Gastrocnemius medialis (tissue), 4 donors: ENCODE measurements at regions not wholly inside any gene's neighbourhood (a gene's known extent, or its start where the extent isn't known, plus 50 kb on each side); places are given as distances from the start of the nearest gene placed in this dataset.

Experiments used
- ATAC-seq, 2 donors: fragments of 150-250 bp; one replicate each; pipeline ENCODE4 v1.9.1; 2016
- DNase-seq, 2 donors: peaks; one replicate each; pipeline ENCODE4 v3.0.0-alpha.2; 2019
- H3K27ac ChIP-seq, 4 donors: fragments of 200-600 bp; sonication (generic); 1 replicate in 1 of 4; 2 replicates in 3 of 4; pipeline ENCODE4 v1.5.1; 2016 to 2018; ENCODE audit warnings: mild to moderate bottlenecking in 2 of 4, moderate library complexity in 1 of 4
- H3K27me3 ChIP-seq, 3 donors: fragments of 200-600 bp; sonication (generic) in 2 of 3; 1 replicate in 1 of 3; 2 replicates in 2 of 3; pipeline versions ENCODE4 v1.5.1 to v1.6.0; 2016 to 2019; ENCODE audit warnings: mild to moderate bottlenecking in 1 of 3, moderate library complexity in 1 of 3
- H3K36me3 ChIP-seq, 2 donors: fragments of 200-600 bp; sonication (generic) in 1 of 2; one replicate each; pipeline ENCODE4 v1.5.1; 2017 to 2018
- H3K4me1 ChIP-seq, 2 donors: fragments of 200-600 bp; sonication (generic) in 1 of 2; one replicate each; pipeline ENCODE4 v1.5.1; 2016 to 2017; ENCODE audit warnings: mild to moderate bottlenecking in 2 of 2
- H3K4me3 ChIP-seq, 4 donors: fragments of 200-600 bp; sonication (generic) in 3 of 4; 1 replicate in 1 of 4; 2 replicates in 3 of 4; pipeline ENCODE4 v1.5.1; 2016 to 2019; ENCODE audit warnings: mild to moderate bottlenecking in 2 of 4
- H3K9me3 ChIP-seq, 3 donors: fragments of 200-600 bp; sonication (generic) in 2 of 3; 1 replicate in 1 of 3; 2 replicates in 2 of 3; pipeline ENCODE4 v1.5.1; 2016 to 2019
- CTCF ChIP-seq, 5 experiments: fragments of 450-650 bp in 3 of 5; fragments of 200-600 bp in 2 of 5; sonication (generic) in 2 of 5; IDR thresholded peaks in 4 of 5; conservative IDR thresholded peaks in 1 of 5; 1 replicate in 4 of 5; 2 replicates in 1 of 5; pipeline ENCODE4 v1.5.1; 2016 to 2019; ENCODE audit warnings: antibody characterized with exemption in 5 of 5, mild to moderate bottlenecking in 3 of 5, moderate library complexity in 3 of 5
- POLR2A ChIP-seq, 2 donors: fragments of 450-650 bp; IDR thresholded peaks; one replicate each; pipeline ENCODE4 v1.6.1; 2017; ENCODE audit warnings: antibody characterized with exemption in 2 of 2, mild to moderate bottlenecking in 2 of 2, moderate library complexity in 2 of 2
- in situ Hi-C, 4 donors: fragments of 200-750 bp; cut with MboI; loops; one replicate each; pipeline versions ENCODE4 v1.15.0 to v1.8.0; 2017; ENCODE audit warnings: low sequenced_read_pairs in 4 of 4
- intact Hi-C: fragments of 100-400 bp; cut with DNase I; formaldehyde crosslinking; loops from one replicate; pipeline ENCODE4 v1.15.1; 2023; ENCODE audit warnings: low total_unique reads
- microRNA counts, 2 donors: library from miRNA; unstranded; fragments of <30 nt; microRNA quantifications; one replicate each; lab custom pipeline; 2016
- microRNA-seq, 2 donors: library from miRNA; unstranded; fragments of <30 nt; microRNA quantifications; one replicate each; pipeline ENCODE4, GENCODE V29; 2016; ENCODE audit warnings: borderline replicate concordance in 2 of 2

DNA sequence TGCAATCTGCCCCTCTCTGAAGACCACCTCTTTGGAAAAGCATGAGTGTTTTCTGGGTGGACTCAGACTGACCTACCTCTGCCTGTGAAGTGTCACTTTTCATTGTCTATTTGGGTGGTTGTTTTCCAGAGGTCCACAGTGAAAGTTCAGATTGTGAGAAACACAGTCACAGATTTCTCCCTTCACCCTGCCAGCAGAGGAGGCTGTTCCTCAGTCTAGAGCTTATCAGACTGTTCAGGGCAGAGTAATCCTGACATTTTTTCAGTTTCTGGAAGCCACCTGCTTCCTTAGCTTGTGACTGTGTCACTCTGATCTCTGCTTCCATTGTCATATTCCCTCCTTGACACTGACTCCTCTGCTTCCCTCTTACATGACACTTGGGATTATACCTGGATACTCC lies 55.4 kb upstream of the RMP24 start:
- H3K27me3 ChIP-seq = no peaks in the 10 kb centered on the region
- no peak for ATAC-seq
- intact Hi-C loops = no loop called here
- H3K4me1 ChIP-seq = no peaks in the 10 kb centered on the region
- no peak overlapping the region for H3K27ac ChIP-seq
- no peak overlapping the region for H3K4me3 ChIP-seq
- in situ Hi-C loops = no loop called here
- TF ChIP-seq CTCF (IDR thresholded peaks at IDR 0.05 in 4 of 5, conservative IDR thresholded peaks at IDR 0.05 in 1 of 5) (no peak), POLR2A (IDR thresholded peaks at IDR 0.05) (no peak)
- no peaks in the 10 kb centered on the region for H3K36me3 ChIP-seq
- no peaks in the 10 kb centered on the region for H3K9me3 ChIP-seq
- no peak for DNase-seq

DNA sequence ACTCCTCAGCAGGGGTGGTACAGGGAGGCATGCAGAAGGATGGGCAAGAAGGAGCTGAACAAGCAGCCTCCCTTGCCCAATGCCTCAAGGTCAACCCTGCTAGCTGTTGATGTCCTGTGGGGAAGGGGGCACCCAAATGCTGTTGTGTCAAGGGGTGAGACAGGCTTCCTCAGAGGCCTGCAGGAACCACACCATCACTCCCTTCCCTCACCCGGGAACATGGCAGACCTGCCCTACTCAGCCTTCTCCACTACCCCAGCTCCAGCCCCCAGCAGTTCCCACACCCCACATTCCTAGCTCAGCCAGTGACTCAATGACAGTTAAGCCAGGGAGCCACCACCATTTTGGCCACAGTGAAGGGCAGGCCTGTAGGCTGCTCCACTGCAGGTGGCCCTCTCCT lies 53.9 kb upstream of the RMP24 start:
- no peak for DNase-seq
- ATAC-seq = no peak
- TF ChIP-seq POLR2A (IDR thresholded peaks at IDR 0.05) (no peak), CTCF (IDR thresholded peaks at IDR 0.05 in 4 of 5, conservative IDR thresholded peaks at IDR 0.05 in 1 of 5) (no peak)
- no peaks in the 10 kb centered on the region for H3K9me3 ChIP-seq
- no peak overlapping the region for H3K4me3 ChIP-seq
- intact Hi-C loops (no loop called here), in situ Hi-C loops (no loop called here)
- H3K27ac ChIP-seq = no peak overlapping the region
- H3K27me3 ChIP-seq = no peaks in the 10 kb centered on the region
- H3K36me3 ChIP-seq = no peaks in the 10 kb centered on the region
- no peaks in the 10 kb centered on the region for H3K4me1 ChIP-seq

GRCh38 chr18:35919179-35919578 lies 53.3 kb upstream of the RMP24 start:
- no peak for DNase-seq
- H3K4me3 ChIP-seq = no peak overlapping the region
- no peaks in the 10 kb centered on the region for H3K9me3 ChIP-seq
- no peak overlapping the region for H3K27ac ChIP-seq
- H3K4me1 ChIP-seq = no peaks in the 10 kb centered on the region
- in situ Hi-C loops (no loop called here), intact Hi-C loops (no loop called here)
- no peak for ATAC-seq
- H3K27me3 ChIP-seq = no peaks in the 10 kb centered on the region
- no peak for TF ChIP-seq POLR2A (IDR thresholded peaks at IDR 0.05)
- no peak for TF ChIP-seq CTCF (IDR thresholded peaks at IDR 0.05 in 4 of 5, conservative IDR thresholded peaks at IDR 0.05 in 1 of 5)
- H3K36me3 ChIP-seq = no peaks in the 10 kb centered on the region

GRCh38 chr18:35920623-35921022 lies 51.9 kb upstream of the RMP24 start:
- Histone ChIP-seq H3K27me3 (peaks cover 0 to 5% (median 0%) of the 10 kb centered on the region in 3 donors), H3K36me3 (no peaks in the 10 kb centered on the region), H3K9me3 (no peaks in the 10 kb centered on the region), H3K4me3 (no peak overlapping the region), H3K27ac (no peak overlapping the region), H3K4me1 (no peaks in the 10 kb centered on the region)
- in situ Hi-C loops = no loop called here
- ATAC-seq (no peak), DNase-seq (no peak)
- no peak for TF ChIP-seq POLR2A (IDR thresholded peaks at IDR 0.05)
- intact Hi-C loops = no loop called here

MicroRNAs in the stretch of these regions (microRNA counts, 767-probe panel; counts per million panel counts)
- 356 to 448 counts per million in 2 donors for microRNA hsa-miR-187-3p (lab: Ali Mortazavi, UCI)

Small RNA genes in the stretch of these regions (microRNA-seq; reads per million reads assigned to microRNA genes)
- gene MIR187 = 3.4 to 3.5 reads per million in 2 donors
